HepG2 (cell line): ENCODE measurements at regions not wholly inside any gene's neighbourhood (a gene's known extent, or its start where the extent isn't known, plus 50 kb on each side); places are given as distances from the start of the nearest gene placed in this dataset.

Source experiments
- CHD4 ChIP-seq: fragments of 200-600 bp; sonication (generic); IDR thresholded peaks from 2 replicates; pipeline ENCODE4 v1.7.0; 2017; ENCODE audit warnings: mild to moderate bottlenecking, low read length, borderline replicate concordance
- DMAP1 ChIP-seq: IDR thresholded peaks from 2 replicates; pipeline ENCODE4 v1.6.1; 2016
- FOXP1 ChIP-seq, 2 experiments: fragments of 450-650 bp in 1 of 2; IDR thresholded peaks; 2 replicates each; pipeline ENCODE4 v1.6.1; 2017 to 2018; ENCODE audit warnings: antibody characterized with exemption in 1 of 2
- HNF4A ChIP-seq: sonication (generic); formaldehyde crosslinking; IDR thresholded peaks from 2 replicates; pipeline ENCODE4 v1.4.0; 2020; ENCODE audit warnings: missing genetic modification reagents
- JDP2 ChIP-seq: sonication (generic); formaldehyde crosslinking; IDR thresholded peaks from 2 replicates; pipeline ENCODE4 v1.8.1; 2022; ENCODE audit warnings: missing genetic modification reagents, borderline replicate concordance
- KAT8 ChIP-seq: IDR thresholded peaks from 2 replicates; pipeline ENCODE4 v1.6.1; 2016; ENCODE audit warnings: missing genetic modification reagents, missing compliant biosample characterization
- NAIF1 ChIP-seq: sonication (generic); formaldehyde crosslinking; IDR thresholded peaks from 2 replicates; pipeline ENCODE4 v1.5.0; 2020; ENCODE audit warnings: mild to moderate bottlenecking, missing genetic modification reagents, borderline replicate concordance
- NCOA1 ChIP-seq: sonication (generic); formaldehyde crosslinking; IDR thresholded peaks from 2 replicates; pipeline ENCODE4 v1.9.0; 2021; ENCODE audit warnings: missing genetic modification reagents
- NFYC ChIP-seq: IDR thresholded peaks from 2 replicates; pipeline ENCODE4 v1.6.1; 2016; ENCODE audit warnings: missing genetic modification reagents, missing compliant biosample characterization
- RBM22 ChIP-seq: fragments of 200-400 bp; formaldehyde crosslinking; optimal IDR thresholded peaks from 2 replicates; pipeline ENCODE3; 2017; ENCODE audit warnings: mild to moderate bottlenecking, low read length, moderate library complexity
- SIN3A ChIP-seq: IDR thresholded peaks from 2 replicates; pipeline ENCODE4 v1.6.1; 2011; ENCODE audit warnings: low read depth, mild to moderate bottlenecking, control low read depth, low read length, borderline replicate concordance
- ZMYM3 ChIP-seq: sonication (generic); formaldehyde crosslinking; IDR thresholded peaks from 2 replicates; pipeline ENCODE4 v1.5.1; 2020; ENCODE audit warnings: mild to moderate bottlenecking, missing genetic modification reagents
- ZNF563 ChIP-seq: sonication (generic); formaldehyde crosslinking; IDR thresholded peaks from 2 replicates; pipeline ENCODE4 v1.8.0; 2022; ENCODE audit warnings: mild to moderate bottlenecking, moderate library complexity, missing genetic modification reagents
- ZNF615 ChIP-seq: sonication (generic); formaldehyde crosslinking; IDR thresholded peaks from 2 replicates; pipeline ENCODE4 v1.5.0; 2020; ENCODE audit warnings: mild to moderate bottlenecking, missing genetic modification reagents, borderline replicate concordance
- TF ChIP-seq, protein P1 (sequence below): sonication (generic); formaldehyde crosslinking; IDR thresholded peaks from 2 replicates; pipeline ENCODE4 v1.5.1; 2020; ENCODE audit warnings: missing genetic modification reagents, mild to moderate bottlenecking, borderline replicate concordance
- TF ChIP-seq, protein P2 (sequence below): sonication (generic); formaldehyde crosslinking; IDR thresholded peaks from 2 replicates; pipeline ENCODE4 v1.5.1; 2020; ENCODE audit warnings: missing genetic modification reagents, mild to moderate bottlenecking, borderline replicate concordance
- TF ChIP-seq, protein P3 (sequence below): sonication (generic); formaldehyde crosslinking; conservative IDR thresholded peaks from 2 replicates; pipeline ENCODE4 v1.8.0; 2022; ENCODE audit warnings: low read depth, missing genetic modification reagents
- TF ChIP-seq, protein P4 (sequence below): sonication (generic); formaldehyde crosslinking; IDR thresholded peaks from 2 replicates; pipeline ENCODE4 v1.4.0; 2020; ENCODE audit warnings: missing genetic modification reagents
- TF ChIP-seq, protein P5 (sequence below): fragments of 450-650 bp; IDR thresholded peaks from 2 replicates; pipeline ENCODE4 v1.6.1; 2017; ENCODE audit warnings: mild to moderate bottlenecking

DNA sequence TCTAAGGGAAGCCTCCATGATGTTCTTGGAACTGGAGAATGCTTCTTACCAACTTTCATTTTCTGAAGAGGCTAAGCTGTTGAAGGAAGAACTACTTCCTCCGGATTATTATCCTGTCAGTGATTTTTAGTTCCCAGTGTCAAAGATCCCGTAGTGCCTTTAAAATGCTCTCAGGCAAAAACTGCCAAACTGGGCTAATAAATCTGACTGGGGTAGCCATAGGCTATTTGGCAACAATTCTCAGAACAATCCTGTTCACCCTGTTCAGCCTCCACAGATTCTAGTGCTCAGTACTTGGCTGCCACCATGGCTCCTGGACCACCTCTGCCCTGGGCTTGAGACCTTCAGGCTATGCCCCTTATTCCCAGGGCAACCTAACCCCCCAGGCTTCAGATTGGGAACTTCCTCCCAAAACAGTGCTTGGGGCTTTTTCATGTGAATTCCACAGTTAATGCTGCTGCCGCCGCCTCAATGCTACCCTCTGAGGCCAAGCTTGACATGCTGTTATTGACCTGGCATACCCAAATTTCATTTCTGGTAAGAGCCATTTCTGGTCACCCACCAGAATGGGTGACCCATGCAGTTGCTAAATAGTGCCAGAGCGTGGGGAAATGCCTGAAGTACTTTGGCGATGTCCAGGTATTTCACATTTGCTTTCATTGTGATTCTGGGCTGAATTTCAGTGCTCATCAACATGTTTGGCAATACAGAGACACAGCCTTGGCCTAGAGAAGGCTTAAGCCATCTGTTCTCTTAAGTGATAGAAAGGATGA, 110.0 kb upstream of the ARHGAP5 start (continued):
- TF ChIP-seq, protein P1, sequence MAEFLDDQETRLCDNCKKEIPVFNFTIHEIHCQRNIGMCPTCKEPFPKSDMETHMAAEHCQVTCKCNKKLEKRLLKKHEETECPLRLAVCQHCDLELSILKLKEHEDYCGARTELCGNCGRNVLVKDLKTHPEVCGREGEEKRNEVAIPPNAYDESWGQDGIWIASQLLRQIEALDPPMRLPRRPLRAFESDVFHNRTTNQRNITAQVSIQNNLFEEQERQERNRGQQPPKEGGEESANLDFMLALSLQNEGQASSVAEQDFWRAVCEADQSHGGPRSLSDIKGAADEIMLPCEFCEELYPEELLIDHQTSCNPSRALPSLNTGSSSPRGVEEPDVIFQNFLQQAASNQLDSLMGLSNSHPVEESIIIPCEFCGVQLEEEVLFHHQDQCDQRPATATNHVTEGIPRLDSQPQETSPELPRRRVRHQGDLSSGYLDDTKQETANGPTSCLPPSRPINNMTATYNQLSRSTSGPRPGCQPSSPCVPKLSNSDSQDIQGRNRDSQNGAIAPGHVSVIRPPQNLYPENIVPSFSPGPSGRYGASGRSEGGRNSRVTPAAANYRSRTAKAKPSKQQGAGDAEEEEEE (CRISPR knock-in tag) = no peak
- no peak for TF ChIP-seq RBM22
- 0 out of 2 replicates have a peak, but pooled peaks have one; percentile 53 for TF ChIP-seq ZNF615
- TF ChIP-seq, protein P2, sequence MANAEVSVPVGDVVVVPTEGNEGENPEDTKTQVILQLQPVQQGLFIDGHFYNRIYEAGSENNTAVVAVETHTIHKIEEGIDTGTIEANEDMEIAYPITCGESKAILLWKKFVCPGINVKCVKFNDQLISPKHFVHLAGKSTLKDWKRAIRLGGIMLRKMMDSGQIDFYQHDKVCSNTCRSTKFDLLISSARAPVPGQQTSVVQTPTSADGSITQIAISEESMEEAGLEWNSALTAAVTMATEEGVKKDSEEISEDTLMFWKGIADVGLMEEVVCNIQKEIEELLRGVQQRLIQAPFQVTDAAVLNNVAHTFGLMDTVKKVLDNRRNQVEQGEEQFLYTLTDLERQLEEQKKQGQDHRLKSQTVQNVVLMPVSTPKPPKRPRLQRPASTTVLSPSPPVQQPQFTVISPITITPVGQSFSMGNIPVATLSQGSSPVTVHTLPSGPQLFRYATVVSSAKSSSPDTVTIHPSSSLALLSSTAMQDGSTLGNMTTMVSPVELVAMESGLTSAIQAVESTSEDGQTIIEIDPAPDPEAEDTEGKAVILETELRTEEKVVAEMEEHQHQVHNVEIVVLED (CRISPR knock-in tag) = no peak
- no peak; the same call in 1 of the 2 replicates for TF ChIP-seq HNF4A (CRISPR knock-in tag)
- no peak for TF ChIP-seq NCOA1
- no peak for TF ChIP-seq SIN3A
- TF ChIP-seq NAIF1 (CRISPR knock-in tag) = no peak
- TF ChIP-seq NFYC = no peak
- TF ChIP-seq ZMYM3 (CRISPR knock-in tag) = no peak
- no peak for TF ChIP-seq KAT8 (CRISPR knock-in tag)
- TF ChIP-seq, protein P3, sequence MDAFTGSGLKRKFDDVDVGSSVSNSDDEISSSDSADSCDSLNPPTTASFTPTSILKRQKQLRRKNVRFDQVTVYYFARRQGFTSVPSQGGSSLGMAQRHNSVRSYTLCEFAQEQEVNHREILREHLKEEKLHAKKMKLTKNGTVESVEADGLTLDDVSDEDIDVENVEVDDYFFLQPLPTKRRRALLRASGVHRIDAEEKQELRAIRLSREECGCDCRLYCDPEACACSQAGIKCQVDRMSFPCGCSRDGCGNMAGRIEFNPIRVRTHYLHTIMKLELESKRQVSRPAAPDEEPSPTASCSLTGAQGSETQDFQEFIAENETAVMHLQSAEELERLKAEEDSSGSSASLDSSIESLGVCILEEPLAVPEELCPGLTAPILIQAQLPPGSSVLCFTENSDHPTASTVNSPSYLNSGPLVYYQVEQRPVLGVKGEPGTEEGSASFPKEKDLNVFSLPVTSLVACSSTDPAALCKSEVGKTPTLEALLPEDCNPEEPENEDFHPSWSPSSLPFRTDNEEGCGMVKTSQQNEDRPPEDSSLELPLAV = no peak
- TF ChIP-seq JDP2 (CRISPR knock-in tag) = no peak
- no peak for TF ChIP-seq ZNF563
- TF ChIP-seq CHD4 = no peak
- TF ChIP-seq, protein P4, sequence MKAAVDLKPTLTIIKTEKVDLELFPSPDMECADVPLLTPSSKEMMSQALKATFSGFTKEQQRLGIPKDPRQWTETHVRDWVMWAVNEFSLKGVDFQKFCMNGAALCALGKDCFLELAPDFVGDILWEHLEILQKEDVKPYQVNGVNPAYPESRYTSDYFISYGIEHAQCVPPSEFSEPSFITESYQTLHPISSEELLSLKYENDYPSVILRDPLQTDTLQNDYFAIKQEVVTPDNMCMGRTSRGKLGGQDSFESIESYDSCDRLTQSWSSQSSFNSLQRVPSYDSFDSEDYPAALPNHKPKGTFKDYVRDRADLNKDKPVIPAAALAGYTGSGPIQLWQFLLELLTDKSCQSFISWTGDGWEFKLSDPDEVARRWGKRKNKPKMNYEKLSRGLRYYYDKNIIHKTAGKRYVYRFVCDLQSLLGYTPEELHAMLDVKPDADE (CRISPR knock-in tag) = no peak
- no peak for TF ChIP-seq FOXP1 (IDR thresholded peaks at IDR 0.05)
- TF ChIP-seq FOXP1 (CRISPR knock-in tag; IDR thresholded peaks at IDR 0.05) = no peak
- no peak for TF ChIP-seq DMAP1 (CRISPR knock-in tag)
- TF ChIP-seq, protein P5, sequence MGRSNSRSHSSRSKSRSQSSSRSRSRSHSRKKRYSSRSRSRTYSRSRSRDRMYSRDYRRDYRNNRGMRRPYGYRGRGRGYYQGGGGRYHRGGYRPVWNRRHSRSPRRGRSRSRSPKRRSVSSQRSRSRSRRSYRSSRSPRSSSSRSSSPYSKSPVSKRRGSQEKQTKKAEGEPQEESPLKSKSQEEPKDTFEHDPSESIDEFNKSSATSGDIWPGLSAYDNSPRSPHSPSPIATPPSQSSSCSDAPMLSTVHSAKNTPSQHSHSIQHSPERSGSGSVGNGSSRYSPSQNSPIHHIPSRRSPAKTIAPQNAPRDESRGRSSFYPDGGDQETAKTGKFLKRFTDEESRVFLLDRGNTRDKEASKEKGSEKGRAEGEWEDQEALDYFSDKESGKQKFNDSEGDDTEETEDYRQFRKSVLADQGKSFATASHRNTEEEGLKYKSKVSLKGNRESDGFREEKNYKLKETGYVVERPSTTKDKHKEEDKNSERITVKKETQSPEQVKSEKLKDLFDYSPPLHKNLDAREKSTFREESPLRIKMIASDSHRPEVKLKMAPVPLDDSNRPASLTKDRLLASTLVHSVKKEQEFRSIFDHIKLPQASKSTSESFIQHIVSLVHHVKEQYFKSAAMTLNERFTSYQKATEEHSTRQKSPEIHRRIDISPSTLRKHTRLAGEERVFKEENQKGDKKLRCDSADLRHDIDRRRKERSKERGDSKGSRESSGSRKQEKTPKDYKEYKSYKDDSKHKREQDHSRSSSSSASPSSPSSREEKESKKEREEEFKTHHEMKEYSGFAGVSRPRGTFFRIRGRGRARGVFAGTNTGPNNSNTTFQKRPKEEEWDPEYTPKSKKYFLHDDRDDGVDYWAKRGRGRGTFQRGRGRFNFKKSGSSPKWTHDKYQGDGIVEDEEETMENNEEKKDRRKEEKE = no peak
